ENCODE measurements at regions not wholly inside any gene's neighbourhood (a gene's known extent, or its start where the extent isn't known, plus 50 kb on each side); places are given as distances from the start of the nearest gene placed in this dataset.

DNA sequence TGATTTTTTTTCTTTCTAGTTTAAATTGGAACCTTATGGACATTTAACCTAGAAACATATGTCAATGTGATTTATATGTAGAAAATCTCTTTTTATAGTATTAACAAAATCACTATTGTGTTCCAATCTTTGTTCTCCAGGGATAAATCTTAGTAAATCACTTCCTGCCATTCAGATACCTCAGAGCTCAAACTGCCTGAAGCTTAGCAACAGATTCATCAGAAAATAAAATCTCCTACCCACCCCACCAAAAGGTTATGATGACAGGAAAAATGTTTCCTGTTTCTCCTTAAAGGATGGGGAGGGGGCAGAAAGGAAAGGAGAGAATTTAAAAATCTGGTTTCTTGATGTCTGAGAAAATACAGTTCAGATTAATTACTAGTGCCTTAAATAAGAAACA is 105.0 kb upstream of the TUT7 start (continued):
- TF ChIP-seq ESRRG (CRISPR knock-in tag; IDR thresholded peaks at IDR 0.05) (no peak), GLIS3 (CRISPR knock-in tag; IDR thresholded peaks at IDR 0.05) (no peak), ZFP3 (CRISPR knock-in tag; IDR thresholded peaks at IDR 0.05) (no peak), ARNTL (CRISPR knock-in tag; IDR thresholded peaks at IDR 0.05; ENCODE audit: borderline replicate concordance, low read depth) (no peak), ISL1 (CRISPR knock-in tag; IDR thresholded peaks at IDR 0.05) (no peak), CSDC2 (CRISPR knock-in tag; IDR thresholded peaks at IDR 0.05) (no peak)
- TF ChIP-seq, protein P1, sequence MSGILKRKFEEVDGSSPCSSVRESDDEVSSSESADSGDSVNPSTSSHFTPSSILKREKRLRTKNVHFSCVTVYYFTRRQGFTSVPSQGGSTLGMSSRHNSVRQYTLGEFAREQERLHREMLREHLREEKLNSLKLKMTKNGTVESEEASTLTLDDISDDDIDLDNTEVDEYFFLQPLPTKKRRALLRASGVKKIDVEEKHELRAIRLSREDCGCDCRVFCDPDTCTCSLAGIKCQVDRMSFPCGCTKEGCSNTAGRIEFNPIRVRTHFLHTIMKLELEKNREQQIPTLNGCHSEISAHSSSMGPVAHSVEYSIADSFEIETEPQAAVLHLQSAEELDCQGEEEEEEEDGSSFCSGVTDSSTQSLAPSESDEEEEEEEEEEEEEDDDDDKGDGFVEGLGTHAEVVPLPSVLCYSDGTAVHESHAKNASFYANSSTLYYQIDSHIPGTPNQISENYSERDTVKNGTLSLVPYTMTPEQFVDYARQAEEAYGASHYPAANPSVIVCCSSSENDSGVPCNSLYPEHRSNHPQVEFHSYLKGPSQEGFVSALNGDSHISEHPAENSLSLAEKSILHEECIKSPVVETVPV (CRISPR knock-in tag; IDR thresholded peaks at IDR 0.05) = no peak

DNA sequence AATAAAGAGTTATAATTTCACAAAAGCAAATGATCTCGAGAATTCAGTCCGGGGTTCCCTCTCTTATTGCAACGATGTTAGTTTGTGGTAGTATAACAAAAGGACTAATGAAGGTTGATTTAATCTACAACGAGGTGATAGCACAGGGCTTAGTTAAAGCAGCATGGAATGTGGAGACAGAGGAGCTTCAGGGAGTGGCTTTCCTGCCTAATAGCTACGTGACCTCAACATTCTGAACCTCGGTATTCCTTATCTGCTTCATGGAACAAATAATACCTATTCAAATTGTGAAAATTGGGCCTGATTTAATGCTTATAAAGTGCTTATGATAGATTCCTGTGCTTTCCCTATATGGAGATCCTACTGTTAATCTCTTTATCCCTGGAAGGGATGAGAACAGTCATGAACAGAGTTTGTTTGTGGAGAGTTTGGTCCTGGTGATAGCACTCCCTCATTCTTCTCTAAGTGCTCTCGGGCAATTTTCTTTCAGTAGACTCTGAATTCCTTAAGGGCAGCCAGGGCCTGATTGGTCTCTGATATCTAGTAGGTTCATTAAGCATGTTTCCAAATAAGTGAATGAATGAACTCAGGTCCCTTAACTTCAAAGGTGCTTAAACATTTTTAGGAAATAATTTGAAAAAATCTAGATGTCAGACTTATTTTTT is 104.1 kb upstream of the TUT7 start:
- TF ChIP-seq, protein P2, sequence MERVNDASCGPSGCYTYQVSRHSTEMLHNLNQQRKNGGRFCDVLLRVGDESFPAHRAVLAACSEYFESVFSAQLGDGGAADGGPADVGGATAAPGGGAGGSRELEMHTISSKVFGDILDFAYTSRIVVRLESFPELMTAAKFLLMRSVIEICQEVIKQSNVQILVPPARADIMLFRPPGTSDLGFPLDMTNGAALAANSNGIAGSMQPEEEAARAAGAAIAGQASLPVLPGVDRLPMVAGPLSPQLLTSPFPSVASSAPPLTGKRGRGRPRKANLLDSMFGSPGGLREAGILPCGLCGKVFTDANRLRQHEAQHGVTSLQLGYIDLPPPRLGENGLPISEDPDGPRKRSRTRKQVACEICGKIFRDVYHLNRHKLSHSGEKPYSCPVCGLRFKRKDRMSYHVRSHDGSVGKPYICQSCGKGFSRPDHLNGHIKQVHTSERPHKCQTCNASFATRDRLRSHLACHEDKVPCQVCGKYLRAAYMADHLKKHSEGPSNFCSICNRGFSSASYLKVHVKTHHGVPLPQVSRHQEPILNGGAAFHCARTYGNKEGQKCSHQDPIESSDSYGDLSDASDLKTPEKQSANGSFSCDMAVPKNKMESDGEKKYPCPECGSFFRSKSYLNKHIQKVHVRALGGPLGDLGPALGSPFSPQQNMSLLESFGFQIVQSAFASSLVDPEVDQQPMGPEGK (CRISPR knock-in tag; IDR thresholded peaks at IDR 0.05; ENCODE audit: borderline replicate concordance) = no peak
- TF ChIP-seq GLIS3 (CRISPR knock-in tag; IDR thresholded peaks at IDR 0.05) = no peak
- no peak for ATAC-seq

DNA sequence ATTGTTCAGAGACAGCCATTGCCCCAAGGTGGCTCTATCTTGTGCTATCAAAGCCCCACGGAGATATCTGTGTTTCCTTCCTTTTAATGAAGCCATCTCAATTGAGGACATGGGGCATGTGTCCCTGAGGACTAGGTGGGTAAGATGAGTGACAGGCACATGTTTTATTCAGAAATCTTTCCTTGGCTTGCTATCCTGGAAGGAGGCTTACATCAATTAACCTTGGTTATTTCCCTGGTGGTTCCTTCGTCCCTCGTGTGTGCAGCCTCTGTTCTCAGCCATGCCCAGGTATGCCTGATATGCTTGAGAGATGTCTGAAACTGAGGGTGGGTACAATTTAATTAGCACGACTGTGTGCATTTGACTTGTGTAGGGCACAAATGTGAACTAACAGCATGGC is 102.2 kb upstream of the TUT7 start:
- TF ChIP-seq RARB (CRISPR knock-in tag; IDR thresholded peaks at IDR 0.05) (no peak), CSDC2 (CRISPR knock-in tag; IDR thresholded peaks at IDR 0.05) (no peak), ZNF70 (CRISPR knock-in tag; IDR thresholded peaks at IDR 0.05) (no peak), ZNF8 (CRISPR knock-in tag; IDR thresholded peaks at IDR 0.05) (no peak), BACH2 (CRISPR knock-in tag; IDR thresholded peaks at IDR 0.05; ENCODE audit: borderline replicate concordance) (no peak), ZNF565 (CRISPR knock-in tag; conservative IDR thresholded peaks at IDR 0.05; ENCODE audit: low read depth) (no peak), ZFP30 (CRISPR knock-in tag; IDR thresholded peaks at IDR 0.05) (no peak), GLIS3 (CRISPR knock-in tag; IDR thresholded peaks at IDR 0.05) (no peak), ARNTL (CRISPR knock-in tag; IDR thresholded peaks at IDR 0.05; ENCODE audit: borderline replicate concordance, low read depth) (no peak), PPARA (CRISPR knock-in tag; IDR thresholded peaks at IDR 0.05; ENCODE audit: borderline replicate concordance) (no peak), ISL1 (CRISPR knock-in tag; IDR thresholded peaks at IDR 0.05) (no peak)
- TF ChIP-seq, protein P3, sequence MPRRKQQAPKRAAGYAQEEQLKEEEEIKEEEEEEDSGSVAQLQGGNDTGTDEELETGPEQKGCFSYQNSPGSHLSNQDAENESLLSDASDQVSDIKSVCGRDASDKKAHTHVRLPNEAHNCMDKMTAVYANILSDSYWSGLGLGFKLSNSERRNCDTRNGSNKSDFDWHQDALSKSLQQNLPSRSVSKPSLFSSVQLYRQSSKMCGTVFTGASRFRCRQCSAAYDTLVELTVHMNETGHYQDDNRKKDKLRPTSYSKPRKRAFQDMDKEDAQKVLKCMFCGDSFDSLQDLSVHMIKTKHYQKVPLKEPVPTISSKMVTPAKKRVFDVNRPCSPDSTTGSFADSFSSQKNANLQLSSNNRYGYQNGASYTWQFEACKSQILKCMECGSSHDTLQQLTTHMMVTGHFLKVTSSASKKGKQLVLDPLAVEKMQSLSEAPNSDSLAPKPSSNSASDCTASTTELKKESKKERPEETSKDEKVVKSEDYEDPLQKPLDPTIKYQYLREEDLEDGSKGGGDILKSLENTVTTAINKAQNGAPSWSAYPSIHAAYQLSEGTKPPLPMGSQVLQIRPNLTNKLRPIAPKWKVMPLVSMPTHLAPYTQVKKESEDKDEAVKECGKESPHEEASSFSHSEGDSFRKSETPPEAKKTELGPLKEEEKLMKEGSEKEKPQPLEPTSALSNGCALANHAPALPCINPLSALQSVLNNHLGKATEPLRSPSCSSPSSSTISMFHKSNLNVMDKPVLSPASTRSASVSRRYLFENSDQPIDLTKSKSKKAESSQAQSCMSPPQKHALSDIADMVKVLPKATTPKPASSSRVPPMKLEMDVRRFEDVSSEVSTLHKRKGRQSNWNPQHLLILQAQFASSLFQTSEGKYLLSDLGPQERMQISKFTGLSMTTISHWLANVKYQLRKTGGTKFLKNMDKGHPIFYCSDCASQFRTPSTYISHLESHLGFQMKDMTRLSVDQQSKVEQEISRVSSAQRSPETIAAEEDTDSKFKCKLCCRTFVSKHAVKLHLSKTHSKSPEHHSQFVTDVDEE (CRISPR knock-in tag; IDR thresholded peaks at IDR 0.05) = no peak
- TF ChIP-seq, protein P4, sequence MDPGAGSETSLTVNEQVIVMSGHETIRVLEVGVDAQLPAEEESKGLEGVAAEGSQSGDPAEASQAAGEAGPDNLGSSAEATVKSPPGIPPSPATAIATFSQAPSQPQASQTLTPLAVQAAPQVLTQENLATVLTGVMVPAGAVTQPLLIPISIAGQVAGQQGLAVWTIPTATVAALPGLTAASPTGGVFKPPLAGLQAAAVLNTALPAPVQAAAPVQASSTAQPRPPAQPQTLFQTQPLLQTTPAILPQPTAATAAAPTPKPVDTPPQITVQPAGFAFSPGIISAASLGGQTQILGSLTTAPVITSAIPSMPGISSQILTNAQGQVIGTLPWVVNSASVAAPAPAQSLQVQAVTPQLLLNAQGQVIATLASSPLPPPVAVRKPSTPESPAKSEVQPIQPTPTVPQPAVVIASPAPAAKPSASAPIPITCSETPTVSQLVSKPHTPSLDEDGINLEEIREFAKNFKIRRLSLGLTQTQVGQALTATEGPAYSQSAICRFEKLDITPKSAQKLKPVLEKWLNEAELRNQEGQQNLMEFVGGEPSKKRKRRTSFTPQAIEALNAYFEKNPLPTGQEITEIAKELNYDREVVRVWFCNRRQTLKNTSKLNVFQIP (CRISPR knock-in tag; IDR thresholded peaks at IDR 0.05; ENCODE audit: borderline replicate concordance, low read depth) = no peak
- TF ChIP-seq, protein P5, sequence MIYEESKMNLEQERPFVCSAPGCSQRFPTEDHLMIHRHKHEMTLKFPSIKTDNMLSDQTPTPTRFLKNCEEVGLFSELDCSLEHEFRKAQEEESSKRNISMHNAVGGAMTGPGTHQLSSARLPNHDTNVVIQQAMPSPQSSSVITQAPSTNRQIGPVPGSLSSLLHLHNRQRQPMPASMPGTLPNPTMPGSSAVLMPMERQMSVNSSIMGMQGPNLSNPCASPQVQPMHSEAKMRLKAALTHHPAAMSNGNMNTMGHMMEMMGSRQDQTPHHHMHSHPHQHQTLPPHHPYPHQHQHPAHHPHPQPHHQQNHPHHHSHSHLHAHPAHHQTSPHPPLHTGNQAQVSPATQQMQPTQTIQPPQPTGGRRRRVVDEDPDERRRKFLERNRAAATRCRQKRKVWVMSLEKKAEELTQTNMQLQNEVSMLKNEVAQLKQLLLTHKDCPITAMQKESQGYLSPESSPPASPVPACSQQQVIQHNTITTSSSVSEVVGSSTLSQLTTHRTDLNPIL (CRISPR knock-in tag; IDR thresholded peaks at IDR 0.05; ENCODE audit: low read depth) = no peak
- ATAC-seq = no peak
